A673 (cell line): ENCODE measurements at regions not wholly inside any gene's neighbourhood (a gene's known extent, or its start where the extent isn't known, plus 50 kb on each side); places are given as distances from the start of the nearest gene placed in this dataset.

ENCODE experiments used
- EZH2 ChIP-seq: fragments of 200-600 bp; sonication (generic); IDR thresholded peaks from 2 replicates; pipeline ENCODE4 v1.6.1; 2017; ENCODE audit warnings: borderline replicate concordance, low read depth, mild to moderate bottlenecking, mixed read lengths, antibody characterized with exemption, low read length; ENCODE audit not compliant: poor library complexity, severe bottlenecking
- TF ChIP-seq, protein P1 (sequence below): fragments of 300-800, 200-600 bp; sonication (generic); conservative IDR thresholded peaks from 2 replicates; pipeline ENCODE4 v1.5.1; 2017; ENCODE audit warnings: low read depth, mild to moderate bottlenecking, antibody characterized with exemption, low read length, moderate library complexity, mixed read lengths

DNA sequence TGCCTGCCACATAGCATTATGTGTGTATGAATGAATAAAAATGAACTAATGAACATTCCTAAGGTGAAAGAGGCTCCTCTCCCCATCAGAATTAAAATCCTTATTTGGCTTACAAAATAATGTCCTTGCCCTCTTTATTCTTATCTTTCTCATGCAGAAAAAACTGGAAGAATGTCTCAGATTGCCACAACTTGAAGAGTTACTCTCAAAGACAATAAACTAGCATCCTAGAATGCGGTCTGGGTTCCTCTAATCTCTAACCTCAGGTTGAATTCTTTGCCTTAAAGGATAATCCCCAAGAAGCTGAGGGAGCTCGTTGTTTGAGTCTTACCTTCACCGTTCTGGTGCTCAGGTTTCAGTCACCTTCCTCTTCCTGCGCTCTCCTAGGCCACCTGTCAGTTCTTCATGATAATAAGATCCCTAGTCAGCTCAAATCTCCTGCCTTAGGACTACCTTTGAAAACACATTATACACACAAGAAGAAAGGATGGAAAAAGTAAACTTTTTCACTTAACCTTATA, 147.1 kb downstream of the PHLDA1 start:
- TF ChIP-seq, protein P1, sequence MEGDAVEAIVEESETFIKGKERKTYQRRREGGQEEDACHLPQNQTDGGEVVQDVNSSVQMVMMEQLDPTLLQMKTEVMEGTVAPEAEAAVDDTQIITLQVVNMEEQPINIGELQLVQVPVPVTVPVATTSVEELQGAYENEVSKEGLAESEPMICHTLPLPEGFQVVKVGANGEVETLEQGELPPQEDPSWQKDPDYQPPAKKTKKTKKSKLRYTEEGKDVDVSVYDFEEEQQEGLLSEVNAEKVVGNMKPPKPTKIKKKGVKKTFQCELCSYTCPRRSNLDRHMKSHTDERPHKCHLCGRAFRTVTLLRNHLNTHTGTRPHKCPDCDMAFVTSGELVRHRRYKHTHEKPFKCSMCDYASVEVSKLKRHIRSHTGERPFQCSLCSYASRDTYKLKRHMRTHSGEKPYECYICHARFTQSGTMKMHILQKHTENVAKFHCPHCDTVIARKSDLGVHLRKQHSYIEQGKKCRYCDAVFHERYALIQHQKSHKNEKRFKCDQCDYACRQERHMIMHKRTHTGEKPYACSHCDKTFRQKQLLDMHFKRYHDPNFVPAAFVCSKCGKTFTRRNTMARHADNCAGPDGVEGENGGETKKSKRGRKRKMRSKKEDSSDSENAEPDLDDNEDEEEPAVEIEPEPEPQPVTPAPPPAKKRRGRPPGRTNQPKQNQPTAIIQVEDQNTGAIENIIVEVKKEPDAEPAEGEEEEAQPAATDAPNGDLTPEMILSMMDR, result no peak
- TF ChIP-seq EZH2, result no peak
